K562 (cell line): ENCODE measurements at regions not wholly inside any gene's neighbourhood (a gene's known extent, or its start where the extent isn't known, plus 50 kb on each side); places are given as distances from the start of the nearest gene placed in this dataset.

Source experiments
- CEBPG ChIP-seq, 3 experiments: fragments of 200-800 bp in 1 of 3; sonication (Bioruptor generic) in 1 of 3; sonication (generic) in 1 of 3; formaldehyde crosslinking in 1 of 3; IDR thresholded peaks in 2 of 3; conservative IDR thresholded peaks in 1 of 3; 2 replicates each; pipeline versions ENCODE4 v1.6.1 to v1.8.0; 2016 to 2022; ENCODE audit warnings: missing compliant biosample characterization in 2 of 3, missing genetic modification characterization in 2 of 3, mild to moderate bottlenecking in 1 of 3, missing genetic modification reagents in 1 of 3
- ETV6 ChIP-seq, 3 experiments: fragments of 150-350 bp in 1 of 3; sonication (generic) in 1 of 3; formaldehyde crosslinking in 1 of 3; IDR thresholded peaks; 2 replicates each; pipeline versions ENCODE4 v1.6.1 to v1.8.0; 2014 to 2022; ENCODE audit warnings: borderline replicate concordance in 2 of 3, low read depth in 2 of 3, antibody characterized with exemption in 1 of 3, low read length in 1 of 3, mild to moderate bottlenecking in 1 of 3, missing genetic modification reagents in 1 of 3
- IFI16 ChIP-seq: fragments of 250-450 bp; sonication (Bioruptor Pico); IDR thresholded peaks from 2 replicates; pipeline ENCODE4 v2.1.2; 2022; ENCODE audit warnings: mild to moderate bottlenecking, inconsistent platforms
- IRF1 ChIP-seq: sonication (generic); formaldehyde crosslinking; IDR thresholded peaks from 2 replicates; pipeline ENCODE4 v1.8.0; 2022; ENCODE audit warnings: missing genetic modification reagents, mild to moderate bottlenecking, borderline replicate concordance
- IRF2 ChIP-seq: sonication (generic); formaldehyde crosslinking; IDR thresholded peaks from 2 replicates; pipeline ENCODE4 v1.8.1; 2022; ENCODE audit warnings: mild to moderate bottlenecking, missing genetic modification reagents
- KDM5B ChIP-seq: fragments of 200-600 bp; sonication (generic); IDR thresholded peaks from 2 replicates; pipeline ENCODE4 v1.6.1; 2012; ENCODE audit warnings: low read depth, mild to moderate bottlenecking, moderate library complexity, low read length, control low read depth, inconsistent platforms; ENCODE audit not compliant: insufficient replicate concordance
- MAFF ChIP-seq: IDR thresholded peaks from 2 replicates; pipeline ENCODE4 v1.6.1; 2012; ENCODE audit warnings: low read length, improper control_type of control experiment
- MYC ChIP-seq, 2 experiments: fragments of 250-450 bp in 1 of 2; sonication (Bioruptor Pico) in 1 of 2; IDR thresholded peaks; 2 replicates each; pipeline versions ENCODE4 v1.5.1 to v1.6.1; 2012 to 2021; ENCODE audit warnings: low read depth in 2 of 2, borderline replicate concordance in 1 of 2, improper control_type of control experiment in 1 of 2, low read length in 1 of 2, mild to moderate bottlenecking in 1 of 2, moderate library complexity in 1 of 2
- NCOR1 ChIP-seq: fragments of 450-650 bp; IDR thresholded peaks from 2 replicates; pipeline ENCODE4 v1.6.1; 2016; ENCODE audit warnings: mild to moderate bottlenecking, moderate library complexity
- NELFE ChIP-seq: IDR thresholded peaks from 2 replicates; pipeline ENCODE4 v1.6.1; 2011; ENCODE audit warnings: mild to moderate bottlenecking; ENCODE audit not compliant: insufficient read depth, insufficient read length
- NRF1 ChIP-seq, 2 experiments: fragments of 450-650 bp; IDR thresholded peaks in 1 of 2; conservative IDR thresholded peaks in 1 of 2; 2 replicates each; pipeline ENCODE4 v1.6.1; 2014; ENCODE audit warnings: mild to moderate bottlenecking in 2 of 2
- OTX1 ChIP-seq: fragments of 450-650 bp; formaldehyde crosslinking; IDR thresholded peaks from 2 replicates; pipeline ENCODE4 v1.4.0; 2022; ENCODE audit warnings: mild to moderate bottlenecking
- POLR2A ChIP-seq: fragments of 450-650 bp; conservative IDR thresholded peaks from 2 replicates; pipeline ENCODE4 v1.6.1; 2016
- RAD21 ChIP-seq, 2 experiments: fragments of 250-450 bp in 1 of 2; fragments of 450-650 bp in 1 of 2; sonication (Bioruptor Pico) in 1 of 2; formaldehyde crosslinking in 1 of 2; IDR thresholded peaks in 1 of 2; conservative IDR thresholded peaks in 1 of 2; 2 replicates each; pipeline versions ENCODE4 v1.4.0 to v1.8.0; 2020 to 2022; ENCODE audit warnings: mild to moderate bottlenecking in 2 of 2, moderate library complexity in 1 of 2
- RBFOX2 ChIP-seq: fragments of 200-400 bp; formaldehyde crosslinking; IDR thresholded peaks from 2 replicates; pipeline ENCODE4 v1.6.1; 2017; ENCODE audit warnings: low read depth, mild to moderate bottlenecking, low read length, moderate library complexity
- RBM25 ChIP-seq: fragments of 200-400 bp; formaldehyde crosslinking; IDR thresholded peaks from 2 replicates; pipeline ENCODE4 v1.6.1; 2018; ENCODE audit warnings: low read length, low read depth, moderate library complexity; ENCODE audit not compliant: severe bottlenecking
- RFX7 ChIP-seq: fragments of 250-450 bp; sonication (Bioruptor Pico); IDR thresholded peaks from 2 replicates; pipeline ENCODE4 v1.5.1; 2021; ENCODE audit warnings: mild to moderate bottlenecking
- SRSF7 ChIP-seq: fragments of 200-400 bp; formaldehyde crosslinking; optimal IDR thresholded peaks from 2 replicates; pipeline ENCODE3; 2017; ENCODE audit warnings: mild to moderate bottlenecking, low read depth, low read length
- TRIM24 ChIP-seq, 2 experiments: fragments of 450-650 bp; IDR thresholded peaks; 2 replicates each; pipeline ENCODE4 v1.6.1; 2016
- ZBTB1 ChIP-seq: sonication (generic); formaldehyde crosslinking; IDR thresholded peaks from 2 replicates; pipeline ENCODE4 v1.8.1; 2023; ENCODE audit warnings: missing genetic modification reagents, low read depth, mild to moderate bottlenecking, borderline replicate concordance
- ZFX ChIP-seq: sonication (generic); formaldehyde crosslinking; IDR thresholded peaks from 2 replicates; pipeline ENCODE4 v1.8.0; 2022; ENCODE audit warnings: mild to moderate bottlenecking, missing genetic modification reagents, moderate library complexity
- ZKSCAN8 ChIP-seq: fragments of 200-800 bp; sonication (Bioruptor generic); IDR thresholded peaks from 2 replicates; pipeline ENCODE4 v1.6.1; 2016; ENCODE audit warnings: missing genetic modification characterization, missing compliant biosample characterization
- ZNF232 ChIP-seq: sonication (generic); formaldehyde crosslinking; IDR thresholded peaks from 2 replicates; pipeline ENCODE4 v1.8.0; 2022; ENCODE audit warnings: mild to moderate bottlenecking, missing genetic modification reagents
- ZNF282 ChIP-seq: sonication (generic); formaldehyde crosslinking; IDR thresholded peaks from 2 replicates; pipeline ENCODE4 v1.8.1; 2023; ENCODE audit warnings: missing genetic modification reagents
- ZNF3 ChIP-seq: fragments of 250-450 bp; sonication (Bioruptor Pico); IDR thresholded peaks from 2 replicates; pipeline ENCODE4 v1.5.0; 2021; ENCODE audit warnings: mild to moderate bottlenecking, moderate library complexity
- TF ChIP-seq, protein P1 (sequence below), 2 experiments: fragments of 450-650 bp; conservative IDR thresholded peaks; 2 replicates each; pipeline ENCODE4 v1.6.1; 2017; ENCODE audit warnings: mild to moderate bottlenecking in 2 of 2, moderate library complexity in 2 of 2
- TF ChIP-seq, protein P2 (sequence below): fragments of 250-450 bp; sonication (Bioruptor Pico); IDR thresholded peaks from 2 replicates; pipeline ENCODE4 v1.6.1; 2021; ENCODE audit warnings: mild to moderate bottlenecking

DNA sequence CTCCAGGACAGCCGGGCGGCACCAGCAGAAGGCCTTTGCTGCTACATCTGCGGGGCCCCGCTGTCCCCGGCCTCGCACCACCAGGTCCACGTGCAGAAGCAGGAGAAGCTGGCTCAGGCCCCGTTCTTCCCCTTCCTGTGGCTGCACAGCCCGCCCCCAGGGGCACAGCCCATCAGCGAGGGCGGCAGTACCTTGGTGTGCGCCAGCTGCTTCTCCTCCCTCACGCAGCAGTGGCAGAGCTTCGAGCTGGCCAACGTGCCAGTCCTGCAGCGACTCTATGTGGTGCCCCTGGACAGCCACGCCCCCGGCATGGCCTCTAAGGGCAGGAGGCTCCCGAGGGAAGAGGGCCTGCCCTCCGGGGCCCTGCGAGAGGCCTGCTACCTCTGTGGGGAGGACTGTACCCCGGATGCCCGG, 58.3 kb upstream of the CIBAR2 start (continued):
- TF ChIP-seq MYC (IDR thresholded peaks at IDR 0.05; ENCODE audit: low read depth, low read length) (no peak), MYC (CRISPR knock-in tag; IDR thresholded peaks at IDR 0.05; ENCODE audit: borderline replicate concordance, low read depth) (0 out of 2 replicates have a peak, but pooled peaks have one; percentile 28), MAFF (no peak), ZBTB1 (CRISPR knock-in tag) (no peak; the same call in 1 of the 2 replicates), TRIM24 (IDR thresholded peaks at IDR 0.05) (no peak), NELFE (no peak), IFI16 (no peak), CEBPG (CRISPR knock-in tag; IDR thresholded peaks at IDR 0.05) (peak; percentile 32; the same call in 1 of the 2 replicates), CEBPG (tag; conservative IDR thresholded peaks at IDR 0.05 in 1 of 2, IDR thresholded peaks at IDR 0.05 in 1 of 2) (no peak), NRF1 (conservative IDR thresholded peaks at IDR 0.05 in 1 of 2, IDR thresholded peaks at IDR 0.05 in 1 of 2) (no peak), ZFX (CRISPR knock-in tag) (peak; percentile 63), RAD21 (CRISPR knock-in tag; conservative IDR thresholded peaks at IDR 0.05 in 1 of 2, IDR thresholded peaks at IDR 0.05 in 1 of 2) (no peak), SRSF7 (no peak), RBFOX2 (peak; percentile 39), NCOR1 (no peak), ZNF3 (no peak), ZKSCAN8 (CRISPR knock-in tag) (no peak), ETV6 (IDR thresholded peaks at IDR 0.05; ENCODE audit: borderline replicate concordance in 1 of 2, low read depth in 2 of 2, low read length in 1 of 2) (no peak), ETV6 (CRISPR knock-in tag; IDR thresholded peaks at IDR 0.05; ENCODE audit: borderline replicate concordance) (no peak), RFX7 (CRISPR knock-in tag) (no peak), IRF2 (CRISPR knock-in tag) (peak; percentile 65; the same call in 1 of the 2 replicates), ZNF232 (CRISPR knock-in tag) (no peak), POLR2A (no peak), OTX1 (CRISPR knock-in tag) (no peak), ZNF282 (CRISPR knock-in tag) (0 out of 2 replicates have a peak, but pooled peaks have one; percentile 82), KDM5B (peak; percentile 32), RBM25 (no peak), IRF1 (CRISPR knock-in tag) (no peak)
- TF ChIP-seq, protein P1, sequence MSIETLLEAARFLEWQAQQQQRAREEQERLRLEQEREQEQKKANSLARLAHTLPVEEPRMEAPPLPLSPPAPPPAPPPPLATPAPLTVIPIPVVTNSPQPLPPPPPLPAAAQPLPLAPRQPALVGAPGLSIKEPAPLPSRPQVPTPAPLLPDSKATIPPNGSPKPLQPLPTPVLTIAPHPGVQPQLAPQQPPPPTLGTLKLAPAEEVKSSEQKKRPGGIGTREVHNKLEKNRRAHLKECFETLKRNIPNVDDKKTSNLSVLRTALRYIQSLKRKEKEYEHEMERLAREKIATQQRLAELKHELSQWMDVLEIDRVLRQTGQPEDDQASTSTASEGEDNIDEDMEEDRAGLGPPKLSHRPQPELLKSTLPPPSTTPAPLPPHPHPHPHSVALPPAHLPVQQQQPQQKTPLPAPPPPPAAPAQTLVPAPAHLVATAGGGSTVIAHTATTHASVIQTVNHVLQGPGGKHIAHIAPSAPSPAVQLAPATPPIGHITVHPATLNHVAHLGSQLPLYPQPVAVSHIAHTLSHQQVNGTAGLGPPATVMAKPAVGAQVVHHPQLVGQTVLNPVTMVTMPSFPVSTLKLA (conservative IDR thresholded peaks at IDR 0.05): no peak
- TF ChIP-seq, protein P2, sequence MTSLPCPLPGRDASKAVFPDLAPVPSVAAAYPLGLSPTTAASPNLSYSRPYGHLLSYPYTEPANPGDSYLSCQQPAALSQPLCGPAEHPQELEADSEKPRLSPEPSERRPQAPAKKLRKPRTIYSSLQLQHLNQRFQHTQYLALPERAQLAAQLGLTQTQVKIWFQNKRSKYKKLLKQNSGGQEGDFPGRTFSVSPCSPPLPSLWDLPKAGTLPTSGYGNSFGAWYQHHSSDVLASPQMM (CRISPR knock-in tag): no peak
